Uterus (tissue), 2 donors: ENCODE measurements at regions not wholly inside any gene's neighbourhood (a gene's known extent, or its start where the extent isn't known, plus 50 kb on each side); places are given as distances from the start of the nearest gene placed in this dataset.

ENCODE experiments used
- CTCF ChIP-seq, 4 experiments: fragments of 200-600 bp in 2 of 4; fragments of 450-650 bp in 2 of 4; sonication (generic) in 2 of 4; IDR thresholded peaks; one replicate each; pipeline ENCODE4 v1.5.1; 2016 to 2019; ENCODE audit warnings: antibody characterized with exemption in 4 of 4, mild to moderate bottlenecking in 2 of 4, moderate library complexity in 1 of 4
- POLR2A ChIP-seq, 2 donors: fragments of 450-650 bp; IDR thresholded peaks; one replicate each; pipeline ENCODE4 v1.6.1; 2016; ENCODE audit warnings: antibody characterized with exemption in 2 of 2, mild to moderate bottlenecking in 1 of 2, moderate library complexity in 1 of 2

GRCh38 chr4:84041426-84041825 lies 457.7 kb downstream of the NKX6-1 start:
- TF ChIP-seq CTCF (IDR thresholded peaks at IDR 0.05) (no peak), POLR2A (IDR thresholded peaks at IDR 0.05) (no peak)
